ENCODE measurements at regions not wholly inside any gene's neighbourhood (a gene's known extent, or its start where the extent isn't known, plus 50 kb on each side); places are given as distances from the start of the nearest gene placed in this dataset.

DNA sequence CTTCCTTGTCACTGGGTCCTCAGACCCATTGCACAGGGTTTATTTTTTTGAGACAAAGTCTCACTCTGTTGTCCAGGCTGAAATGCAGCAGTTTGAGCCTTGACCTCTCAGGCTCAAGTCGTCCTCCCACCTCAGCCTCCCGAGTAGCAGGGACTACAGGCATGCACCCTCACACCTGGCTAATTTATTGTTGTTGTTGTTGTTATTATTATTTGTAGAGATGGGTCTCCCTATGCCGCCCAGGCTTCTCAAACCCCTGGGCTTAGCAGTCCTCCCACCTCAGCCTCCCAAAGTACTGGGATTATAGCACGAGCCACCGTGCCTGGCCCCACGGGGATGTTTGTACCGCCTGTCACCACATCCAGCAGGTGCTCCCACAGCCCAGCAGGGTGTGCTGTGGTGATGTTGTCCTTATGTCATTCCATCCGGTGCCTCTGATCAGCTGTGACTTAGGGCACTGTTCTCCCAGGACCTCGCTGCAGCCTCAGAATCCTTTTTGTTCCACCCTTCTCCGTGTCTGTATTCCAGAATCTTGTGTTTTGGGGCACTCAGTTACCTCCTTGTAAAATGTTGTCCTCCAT, 182.3 kb downstream of the INO80D start:
- Histone ChIP-seq H3K4me1 (ENCODE audit: control insufficient read depth, extremely low read depth, insufficient read depth, low read length) (no peaks in the 10 kb centered on the region), H3K27ac (ENCODE audit: insufficient read depth, low read length) (no peak overlapping the region), H3K9me3 (ENCODE audit: control insufficient read depth, insufficient read depth, low read depth, low read length) (no peaks in the 10 kb centered on the region), H3K4me2 (ENCODE audit: extremely low read depth, insufficient read depth, low read length) (no peak overlapping the region), H3K27me3 (ENCODE audit: control insufficient read depth, insufficient read depth, low read length) (no peaks in the 10 kb centered on the region), H3K36me3 (ENCODE audit: control insufficient read depth, insufficient read depth, low read length) (no peaks in the 10 kb centered on the region), H3K9ac (ENCODE audit: insufficient read depth, low read length) (no peak overlapping the region), H3K79me2 (ENCODE audit: control insufficient read depth, insufficient read depth, low read length) (no peaks in the 10 kb centered on the region), H3K4me3 (replicated peaks in 1 of 4; ENCODE audit: control extremely low read depth in 1 of 4, insufficient read depth in 1 of 4, low read depth in 3 of 4, low read length in 4 of 4) (no peak overlapping the region), H4K20me1 (ENCODE audit: control insufficient read depth, extremely low read depth, insufficient read depth, low read length) (no peaks in the 10 kb centered on the region), H2AFZ (ENCODE audit: low read length) (no peak overlapping the region)
- TF ChIP-seq CTCF (conservative IDR thresholded peaks at IDR 0.05 in 1 of 2, IDR thresholded peaks at IDR 0.05 in 1 of 2; ENCODE audit: low read depth in 1 of 2, low read length in 2 of 2) (peak; percentile 22), EZH2 (IDR thresholded peaks at IDR 0.05; ENCODE audit: low read length, missing control alignments) (no peak)
- no peak for DNase-seq (ENCODE audit: low read depth in 2 of 2)

- H3K4me1 ChIP-seq (ENCODE audit: control insufficient read depth, extremely low read depth, insufficient read depth, low read length): no peaks in the 10 kb centered on the region
- H4K20me1 ChIP-seq (ENCODE audit: control insufficient read depth, extremely low read depth, insufficient read depth, low read length): no peaks in the 10 kb centered on the region
- H3K27me3 ChIP-seq (ENCODE audit: control insufficient read depth, insufficient read depth, low read length): no peaks in the 10 kb centered on the region
- no peak for TF ChIP-seq CTCF (conservative IDR thresholded peaks at IDR 0.05 in 1 of 2, IDR thresholded peaks at IDR 0.05 in 1 of 2; ENCODE audit: low read depth in 1 of 2, low read length in 2 of 2)
- TF ChIP-seq EZH2 (IDR thresholded peaks at IDR 0.05; ENCODE audit: low read length, missing control alignments): no peak
- no peak overlapping the region for H3K27ac ChIP-seq (ENCODE audit: insufficient read depth, low read length)
- H3K36me3 ChIP-seq (ENCODE audit: control insufficient read depth, insufficient read depth, low read length): no peaks in the 10 kb centered on the region
- no peaks in the 10 kb centered on the region for H3K79me2 ChIP-seq (ENCODE audit: control insufficient read depth, insufficient read depth, low read length)
- H3K4me2 ChIP-seq (ENCODE audit: extremely low read depth, insufficient read depth, low read length): no peak overlapping the region
- no peak overlapping the region for H3K9ac ChIP-seq (ENCODE audit: insufficient read depth, low read length)
- no peak overlapping the region for H2AFZ ChIP-seq (ENCODE audit: low read length)
- H3K9me3 ChIP-seq (ENCODE audit: control insufficient read depth, insufficient read depth, low read depth, low read length): no peaks in the 10 kb centered on the region
- H3K4me3 ChIP-seq (replicated peaks in 1 of 4; ENCODE audit: control extremely low read depth in 1 of 4, insufficient read depth in 1 of 4, low read depth in 3 of 4, low read length in 4 of 4): no peak overlapping the region
- no peak for DNase-seq (ENCODE audit: low read depth in 2 of 2)
Observed at GRCh38 chr2:205902900-205903237, 183.1 kb downstream of the INO80D start.

DNA sequence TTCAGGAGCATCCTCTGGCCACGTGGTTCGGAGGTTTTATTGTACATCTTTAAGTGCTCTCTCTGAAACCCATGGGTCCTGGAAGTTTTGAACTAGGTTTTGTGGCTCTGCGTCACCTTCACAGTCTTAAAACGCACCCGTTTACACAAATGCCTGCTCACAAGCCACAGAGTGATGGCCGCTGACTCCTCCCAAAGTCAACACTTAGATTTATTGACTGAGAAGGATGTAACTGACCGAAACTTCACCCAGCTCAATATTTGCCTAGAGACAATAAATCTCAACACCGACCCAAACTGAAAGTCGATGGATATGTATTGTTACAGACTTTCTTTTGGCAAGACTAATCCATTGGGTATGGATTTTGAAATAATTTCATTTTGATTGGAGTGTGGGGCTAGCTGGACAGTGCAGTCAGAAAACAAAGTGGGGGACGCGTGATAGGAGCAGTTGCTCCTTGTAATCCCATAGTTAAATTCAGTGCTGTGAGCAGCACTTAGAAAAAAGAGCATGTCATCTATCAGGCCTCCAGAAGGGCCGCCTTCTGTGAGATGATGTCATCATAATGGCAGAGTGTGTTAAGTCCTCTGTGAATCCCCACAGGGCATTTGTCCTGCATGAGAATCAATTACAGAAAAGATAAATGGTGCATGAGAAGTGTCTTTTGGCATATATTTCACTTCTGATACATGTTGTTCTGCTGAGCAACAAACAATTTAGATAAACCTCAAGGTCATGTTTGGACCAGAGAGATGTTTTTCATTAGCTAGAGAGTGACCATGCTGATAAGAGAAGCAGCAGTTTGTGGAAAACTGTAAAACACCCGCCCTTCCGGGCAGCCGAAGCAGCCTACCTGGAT, 183.7 kb downstream of the INO80D start:
- TF ChIP-seq EZH2 (IDR thresholded peaks at IDR 0.05; ENCODE audit: low read length, missing control alignments) (no peak), CTCF (conservative IDR thresholded peaks at IDR 0.05 in 1 of 2, IDR thresholded peaks at IDR 0.05 in 1 of 2; ENCODE audit: low read depth in 1 of 2, low read length in 2 of 2) (no peak)
- Histone ChIP-seq H3K4me1 (ENCODE audit: control insufficient read depth, extremely low read depth, insufficient read depth, low read length) (no peaks in the 10 kb centered on the region), H3K27ac (ENCODE audit: insufficient read depth, low read length) (no peak overlapping the region), H4K20me1 (ENCODE audit: control insufficient read depth, extremely low read depth, insufficient read depth, low read length) (no peaks in the 10 kb centered on the region), H3K4me2 (ENCODE audit: extremely low read depth, insufficient read depth, low read length) (no peak overlapping the region), H3K36me3 (ENCODE audit: control insufficient read depth, insufficient read depth, low read length) (no peaks in the 10 kb centered on the region), H3K9me3 (ENCODE audit: control insufficient read depth, insufficient read depth, low read depth, low read length) (no peaks in the 10 kb centered on the region), H3K9ac (ENCODE audit: insufficient read depth, low read length) (no peak overlapping the region), H3K79me2 (ENCODE audit: control insufficient read depth, insufficient read depth, low read length) (no peaks in the 10 kb centered on the region), H3K4me3 (replicated peaks in 1 of 4; ENCODE audit: control extremely low read depth in 1 of 4, insufficient read depth in 1 of 4, low read depth in 3 of 4, low read length in 4 of 4) (no peak overlapping the region), H3K27me3 (ENCODE audit: control insufficient read depth, insufficient read depth, low read length) (no peaks in the 10 kb centered on the region), H2AFZ (ENCODE audit: low read length) (no peak overlapping the region)
- peak; percentile 21 to 26 for DNase-seq (ENCODE audit: low read depth in 2 of 2)

Measured in fibroblast of lung (primary cell).